NB4 (cell line): ENCODE measurements at regions not wholly inside any gene's neighbourhood (a gene's known extent, or its start where the extent isn't known, plus 50 kb on each side); places are given as distances from the start of the nearest gene placed in this dataset.
"Not testable (repeated sequence)": the region's sequence is repeated elsewhere in the genome, so short reads cannot be mapped to it uniquely, and the experiment has no call there.

ENCODE experiments used
- DNase-seq: peaks from one replicate; pipeline ENCODE4 v3.0.0; 2010; ENCODE audit warnings: low read depth
- H3K4me3 ChIP-seq: one replicate; pipeline ENCODE4 v1.5.1; 2011; ENCODE audit warnings: mild to moderate bottlenecking, low read depth, low read length, moderate library complexity
- MYC ChIP-seq: IDR thresholded peaks from 2 replicates; pipeline ENCODE4 v1.6.1; 2011; ENCODE audit warnings: low read depth, low read length
- POLR2A ChIP-seq: IDR thresholded peaks from 2 replicates; pipeline ENCODE4 v1.6.1; 2011; ENCODE audit warnings: mild to moderate bottlenecking; ENCODE audit not compliant: insufficient read length; ENCODE audit errors: extremely low read depth
- TF ChIP-seq, protein P1 (sequence below): IDR thresholded peaks from one replicate; pipeline ENCODE4 v1.5.1; 2012; ENCODE audit warnings: low read depth, low read length
- TF ChIP-seq, protein P2 (sequence below): IDR thresholded peaks from 2 replicates; pipeline ENCODE4 v1.6.1; 2011; ENCODE audit warnings: low read depth, low read length

DNA sequence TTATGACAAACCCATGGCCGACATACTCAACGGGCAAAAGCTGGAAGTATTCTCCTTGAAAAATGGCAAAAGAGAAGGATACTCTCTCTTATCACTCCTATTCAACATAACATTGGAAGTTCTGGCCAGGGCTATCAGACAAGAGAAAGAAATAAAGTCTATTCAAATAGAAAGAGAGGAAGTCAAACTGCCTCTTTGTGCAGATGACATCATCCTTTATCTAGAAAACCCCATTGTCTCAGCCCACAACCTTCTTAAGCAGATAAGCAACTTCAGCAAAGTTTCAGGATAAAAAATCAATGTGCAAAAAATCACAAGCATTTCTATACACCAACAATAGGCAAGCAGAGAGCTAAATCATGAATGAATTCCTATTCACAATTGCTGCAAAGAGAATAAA is 1799.9 kb upstream of the ACO1 start:
- H3K4me3 ChIP-seq, result no peak overlapping the region
- no peak for DNase-seq
- no peak for TF ChIP-seq POLR2A
- TF ChIP-seq, protein P1, sequence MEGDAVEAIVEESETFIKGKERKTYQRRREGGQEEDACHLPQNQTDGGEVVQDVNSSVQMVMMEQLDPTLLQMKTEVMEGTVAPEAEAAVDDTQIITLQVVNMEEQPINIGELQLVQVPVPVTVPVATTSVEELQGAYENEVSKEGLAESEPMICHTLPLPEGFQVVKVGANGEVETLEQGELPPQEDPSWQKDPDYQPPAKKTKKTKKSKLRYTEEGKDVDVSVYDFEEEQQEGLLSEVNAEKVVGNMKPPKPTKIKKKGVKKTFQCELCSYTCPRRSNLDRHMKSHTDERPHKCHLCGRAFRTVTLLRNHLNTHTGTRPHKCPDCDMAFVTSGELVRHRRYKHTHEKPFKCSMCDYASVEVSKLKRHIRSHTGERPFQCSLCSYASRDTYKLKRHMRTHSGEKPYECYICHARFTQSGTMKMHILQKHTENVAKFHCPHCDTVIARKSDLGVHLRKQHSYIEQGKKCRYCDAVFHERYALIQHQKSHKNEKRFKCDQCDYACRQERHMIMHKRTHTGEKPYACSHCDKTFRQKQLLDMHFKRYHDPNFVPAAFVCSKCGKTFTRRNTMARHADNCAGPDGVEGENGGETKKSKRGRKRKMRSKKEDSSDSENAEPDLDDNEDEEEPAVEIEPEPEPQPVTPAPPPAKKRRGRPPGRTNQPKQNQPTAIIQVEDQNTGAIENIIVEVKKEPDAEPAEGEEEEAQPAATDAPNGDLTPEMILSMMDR, result no peak

DNA sequence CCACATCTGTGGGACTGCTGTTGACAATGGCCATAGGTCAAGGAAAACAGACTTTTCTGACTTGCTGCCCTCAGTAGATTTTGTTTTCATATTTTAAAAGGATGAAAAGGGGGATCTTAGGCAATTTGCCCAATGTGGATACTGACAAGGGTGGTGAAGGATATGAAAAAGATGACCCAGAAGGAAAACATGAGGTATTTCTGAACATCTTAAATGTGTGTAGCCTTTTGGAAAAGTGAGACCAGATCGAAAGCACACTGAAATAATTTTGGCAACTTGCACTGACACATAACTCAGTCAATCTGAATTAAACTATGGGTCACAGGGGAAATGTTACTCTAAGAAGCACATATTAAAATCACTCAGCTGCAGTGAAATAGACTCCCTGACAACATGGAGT is 1793.0 kb upstream of the ACO1 start:
- DNase-seq, result no peak
- H3K4me3 ChIP-seq, result no peak overlapping the region
- TF ChIP-seq, protein P1, result no peak
- TF ChIP-seq MYC, result no peak
- TF ChIP-seq, protein P2, sequence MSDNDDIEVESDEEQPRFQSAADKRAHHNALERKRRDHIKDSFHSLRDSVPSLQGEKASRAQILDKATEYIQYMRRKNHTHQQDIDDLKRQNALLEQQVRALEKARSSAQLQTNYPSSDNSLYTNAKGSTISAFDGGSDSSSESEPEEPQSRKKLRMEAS, result no peak

DNA sequence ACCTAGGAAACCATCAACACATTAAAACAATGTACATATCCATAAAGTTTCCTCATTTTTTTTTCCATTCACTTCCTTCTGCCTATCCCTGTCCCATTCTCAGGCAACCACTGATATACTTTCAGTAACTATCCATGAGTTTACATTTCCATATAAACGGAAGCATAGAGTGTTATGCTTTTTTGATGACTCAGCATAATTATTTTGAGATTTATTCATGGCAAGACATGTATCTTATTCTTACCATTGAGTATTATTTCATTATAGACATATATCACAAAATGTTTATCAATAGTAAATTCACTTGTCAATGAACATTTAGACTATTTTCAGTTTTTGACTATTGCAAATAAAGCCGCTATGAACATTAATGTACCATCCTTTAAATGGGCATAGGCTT is 1786.8 kb upstream of the ACO1 start:
- H3K4me3 ChIP-seq, result no peak overlapping the region
- TF ChIP-seq, protein P2, result no peak
- TF ChIP-seq, protein P1, result no peak
- TF ChIP-seq POLR2A, result no peak
- TF ChIP-seq MYC, result no peak
- no peak for DNase-seq

GRCh38 chr9:30605936-30606335 is 1778.5 kb upstream of the ACO1 start:
- no peak for TF ChIP-seq MYC
- TF ChIP-seq, protein P2, result no peak
- TF ChIP-seq, protein P1, result no peak
- TF ChIP-seq POLR2A, result no peak
- no peak overlapping the region for H3K4me3 ChIP-seq
- DNase-seq, result no peak

DNA sequence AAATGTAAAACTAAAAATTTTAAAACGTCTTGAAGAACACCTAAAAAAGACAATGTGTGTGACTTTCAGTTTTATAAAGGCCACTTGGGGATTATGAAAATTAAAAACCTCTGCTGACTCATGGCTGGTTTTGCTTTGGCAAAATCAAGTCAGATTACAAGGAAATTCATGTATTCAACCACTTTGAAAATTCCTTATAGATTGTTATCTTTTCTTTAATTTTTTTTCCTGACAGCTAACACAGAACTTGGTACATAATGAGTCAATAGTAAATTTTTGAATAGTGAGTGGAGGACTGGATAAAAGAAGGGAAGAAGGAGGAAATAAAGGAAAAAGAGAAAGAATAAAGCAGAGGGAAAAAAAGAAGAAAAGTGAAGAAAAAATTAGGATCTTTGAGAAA is 1774.7 kb upstream of the ACO1 start:
- DNase-seq, result peak; percentile 16
- H3K4me3 ChIP-seq, result no peak overlapping the region
- TF ChIP-seq, protein P1, result no peak
- TF ChIP-seq, protein P2, result no peak

DNA sequence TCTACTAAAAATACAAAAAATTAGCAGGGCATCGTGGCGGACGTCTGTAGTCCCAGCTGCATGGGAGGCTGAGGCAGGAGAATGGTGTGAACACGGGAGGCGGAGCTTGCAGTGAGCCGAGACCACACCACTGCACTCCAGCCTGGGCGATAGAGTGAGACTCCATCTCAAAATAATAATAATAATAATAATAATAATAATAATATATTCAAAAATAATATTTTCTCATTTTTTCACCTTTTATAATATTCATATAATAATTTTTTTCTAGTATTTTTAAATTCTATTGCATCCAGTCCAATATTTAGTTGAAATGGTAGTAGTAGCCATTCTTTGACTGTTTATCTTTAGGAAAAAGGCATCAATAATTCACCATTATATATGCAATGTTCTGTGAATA is 1767.7 kb upstream of the ACO1 start:
- not testable (repeated sequence) for DNase-seq, H3K4me3 ChIP-seq

GRCh38 chr9:30622561-30622960 is 1761.9 kb upstream of the ACO1 start:
- no peak overlapping the region for H3K4me3 ChIP-seq
- TF ChIP-seq MYC, result no peak
- no peak for TF ChIP-seq POLR2A
- TF ChIP-seq, protein P1, result no peak
- TF ChIP-seq, protein P2, result no peak
- no peak for DNase-seq
